A673 (cell line): ENCODE measurements at regions not wholly inside any gene's neighbourhood (a gene's known extent, or its start where the extent isn't known, plus 50 kb on each side); places are given as distances from the start of the nearest gene placed in this dataset.

Experiments used
- CTCF ChIP-seq: fragments of 300-800, 200-600 bp; sonication (generic); conservative IDR thresholded peaks from 2 replicates; pipeline ENCODE4 v1.5.1; 2017; ENCODE audit warnings: low read depth, mild to moderate bottlenecking, antibody characterized with exemption, low read length, moderate library complexity, mixed read lengths
- EZH2 ChIP-seq: fragments of 200-600 bp; sonication (generic); IDR thresholded peaks from 2 replicates; pipeline ENCODE4 v1.6.1; 2017; ENCODE audit warnings: borderline replicate concordance, low read depth, mild to moderate bottlenecking, mixed read lengths, antibody characterized with exemption, low read length; ENCODE audit not compliant: poor library complexity, severe bottlenecking

DNA sequence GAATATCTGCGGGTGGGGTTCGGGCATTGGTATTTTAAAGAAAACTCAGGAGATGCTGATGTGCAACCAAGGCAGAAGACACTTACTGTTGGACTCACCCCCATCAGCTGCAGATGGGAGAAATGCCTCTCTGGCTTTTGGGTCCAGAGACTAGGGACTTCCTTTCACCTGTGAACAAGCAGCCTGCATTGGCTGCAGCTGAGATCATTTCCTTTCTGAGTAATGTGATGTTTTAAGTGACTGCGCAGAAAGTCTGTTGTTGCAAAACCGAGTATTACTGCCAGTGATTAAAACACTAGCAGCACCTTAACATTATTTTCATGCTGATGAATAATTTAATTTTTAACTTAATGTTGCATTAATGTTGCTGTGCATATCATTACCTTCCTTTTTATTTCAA is 143.0 kb downstream of the TSN start:
- TF ChIP-seq CTCF (no peak), EZH2 (no peak)
